Testis (tissue), 2 donors: ENCODE measurements at regions not wholly inside any gene's neighbourhood (a gene's known extent, or its start where the extent isn't known, plus 50 kb on each side); places are given as distances from the start of the nearest gene placed in this dataset.

Source experiments
- DNase-seq: peaks from one replicate; pipeline ENCODE4 v3.0.0-alpha.2; 2019
- H3K27ac ChIP-seq, 2 donors: fragments of 200-600 bp; sonication (generic); one replicate each; pipeline ENCODE4 v1.5.1; 2019
- H3K27me3 ChIP-seq: fragments of 200-600 bp; sonication (generic); one replicate; pipeline ENCODE4 v1.5.1; 2019
- H3K36me3 ChIP-seq: fragments of 200-600 bp; sonication (generic); one replicate; pipeline ENCODE4 v1.5.1; 2017; ENCODE audit warnings: low read depth; ENCODE audit errors: missing control alignments
- H3K4me1 ChIP-seq: fragments of 200-600 bp; sonication (generic); one replicate; pipeline ENCODE4 v1.5.1; 2019
- H3K4me3 ChIP-seq, 2 donors: fragments of 200-600 bp; sonication (generic); one replicate each; pipeline ENCODE4 v1.5.1; 2017 to 2019
- H3K9me3 ChIP-seq: fragments of 200-600 bp; sonication (generic); one replicate; pipeline ENCODE4 v1.5.1; 2017
- CTCF ChIP-seq, 3 experiments: fragments of 450-650 bp in 2 of 3; fragments of 200-600 bp in 1 of 3; sonication (generic) in 1 of 3; IDR thresholded peaks; one replicate each; pipeline ENCODE4 v1.5.1; 2016 to 2019; ENCODE audit warnings: antibody characterized with exemption in 3 of 3, mild to moderate bottlenecking in 2 of 3, moderate library complexity in 1 of 3
- POLR2A ChIP-seq: fragments of 450-650 bp; IDR thresholded peaks from one replicate; pipeline ENCODE4 v1.6.1; 2017; ENCODE audit warnings: antibody characterized with exemption, mild to moderate bottlenecking, moderate library complexity
- WGBS, 2 donors: methylation state at CpG; one replicate each; pipeline ENCODE4 v1.1.5; 2018; 5-methylcytosine and 5-hydroxymethylcytosine counted together
- intact Hi-C: fragments of 100-400 bp; cut with DNase I; formaldehyde crosslinking; loops from one replicate; pipeline ENCODE4 v1.15.1; 2023; ENCODE audit warnings: low total_unique reads

- no peak for TF ChIP-seq CTCF (IDR thresholded peaks at IDR 0.05)
- TF ChIP-seq POLR2A, result no peak
- no peaks in the 10 kb centered on the region for H3K9me3 ChIP-seq
Observed at GRCh38 chr10:124273141-124273540, 145.6 kb downstream of the OAT start.

DNA sequence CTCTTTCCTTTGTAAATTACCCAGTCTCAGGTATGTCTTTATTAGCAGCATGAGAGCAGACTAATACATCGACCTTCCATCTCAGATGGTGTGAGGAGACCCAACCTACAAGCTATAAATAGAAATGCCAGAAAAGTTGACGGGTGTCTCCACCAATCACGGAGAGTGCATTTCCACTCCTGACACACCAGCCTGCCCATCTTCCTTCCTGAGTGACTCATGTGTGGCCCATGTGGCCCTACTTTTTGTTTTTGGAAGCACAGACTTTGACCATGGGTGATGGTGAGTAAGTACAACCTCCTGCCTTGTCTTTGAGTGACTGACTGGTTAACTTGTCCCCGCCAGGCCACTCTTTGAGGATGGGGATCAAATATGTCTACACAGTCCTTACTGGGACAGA is 147.0 kb downstream of the OAT start:
- no peaks in the 10 kb centered on the region for H3K9me3 ChIP-seq
- H3K36me3 ChIP-seq, result no peaks in the 10 kb centered on the region
- WGBS, 2 donors, result 88 to 98% methylated on average over 4 of the region's 4 CpGs
- H3K27ac ChIP-seq, result no peak overlapping the region
- no peaks in the 10 kb centered on the region for H3K27me3 ChIP-seq
- TF ChIP-seq CTCF (IDR thresholded peaks at IDR 0.05), result no peak
- TF ChIP-seq POLR2A, result no peak
- DNase-seq, result no peak
- H3K4me3 ChIP-seq, result no peak overlapping the region
- no peaks in the 10 kb centered on the region for H3K4me1 ChIP-seq
- intact Hi-C loops, result no loop called here

More at GRCh38 chr10:124273141-124273540, 145.6 kb downstream of the OAT start:
- Histone ChIP-seq H3K36me3 (no peaks in the 10 kb centered on the region), H3K4me1 (no peaks in the 10 kb centered on the region), H3K27me3 (no peaks in the 10 kb centered on the region), H3K27ac (no peak overlapping the region), H3K4me3 (no peak overlapping the region)
- 53 to 61% methylated on average over 1 of the region's 1 CpG for WGBS, 2 donors
- no peak for DNase-seq
- intact Hi-C loops, result no loop called here

DNA sequence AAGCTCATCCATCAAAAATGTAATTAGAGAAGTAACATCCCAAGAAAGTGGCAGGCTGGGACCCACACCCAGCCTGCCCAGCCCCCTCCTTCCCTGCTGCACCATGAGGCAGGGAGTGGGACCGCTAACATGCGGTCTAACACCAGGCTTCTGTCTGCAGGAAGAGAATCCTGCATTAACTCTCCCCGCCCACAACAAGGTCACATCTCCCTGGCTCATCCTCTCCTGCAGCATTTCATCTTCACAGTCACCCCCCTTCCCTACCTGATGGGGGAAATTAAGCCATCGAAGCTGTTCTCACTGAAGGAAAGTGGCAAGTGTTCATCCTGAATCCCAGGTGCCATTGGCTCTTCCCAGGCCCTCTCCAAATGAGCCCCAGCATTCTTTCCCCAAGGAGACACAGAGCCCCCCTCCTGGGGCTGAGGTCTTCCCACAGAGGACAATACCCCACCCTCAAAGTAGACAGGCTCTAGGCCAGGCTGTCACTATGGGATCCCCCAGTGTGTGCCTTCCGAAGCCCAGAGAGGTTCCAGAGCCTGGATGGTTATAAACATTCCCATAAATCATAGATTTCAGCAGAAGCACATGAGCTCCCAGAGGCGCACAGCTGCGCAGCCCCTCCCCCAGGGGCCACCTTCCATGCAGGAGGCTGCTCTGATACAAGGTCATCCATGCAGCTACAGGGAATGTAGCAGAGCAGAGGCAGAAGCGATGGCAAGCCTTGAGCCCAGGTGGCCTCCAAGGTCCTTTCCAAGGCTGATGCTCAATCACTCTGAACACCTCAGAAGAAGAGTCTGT is 148.0 kb downstream of the OAT start:
- Histone ChIP-seq H3K27me3 (no peaks in the 10 kb centered on the region), H3K9me3 (no peaks in the 10 kb centered on the region), H3K27ac (no peak overlapping the region), H3K4me3 (no peak overlapping the region), H3K4me1 (no peaks in the 10 kb centered on the region), H3K36me3 (no peaks in the 10 kb centered on the region)
- no peak for TF ChIP-seq CTCF (IDR thresholded peaks at IDR 0.05)
- TF ChIP-seq POLR2A, result no peak
- intact Hi-C loops, result no loop called here
- no peak for DNase-seq
- 73 to 76% methylated on average over 7 to 8 of the region's 8 CpGs for WGBS, 2 donors

DNA sequence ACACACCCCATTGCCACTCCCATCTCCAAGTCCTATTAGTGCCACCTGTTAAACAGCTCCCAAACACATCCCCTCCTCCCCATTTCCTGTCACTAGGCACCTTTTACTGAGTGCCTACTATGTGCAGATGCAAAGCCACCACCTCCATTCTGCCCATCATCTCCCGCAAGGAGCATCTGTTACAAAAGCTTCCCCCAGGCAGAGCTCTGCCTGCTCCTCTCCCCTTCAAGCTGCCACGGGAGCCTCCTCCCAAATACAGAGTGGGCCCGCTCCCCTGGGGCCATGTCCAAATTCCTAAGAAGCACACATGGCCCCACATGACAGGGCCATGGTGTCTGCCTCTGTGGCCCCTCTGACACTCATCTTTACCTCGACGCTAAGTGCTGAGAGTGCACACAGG is 149.7 kb downstream of the OAT start:
- Histone ChIP-seq H3K27me3 (no peaks in the 10 kb centered on the region), H3K4me1 (no peaks in the 10 kb centered on the region), H3K4me3 (no peak overlapping the region), H3K9me3 (no peaks in the 10 kb centered on the region), H3K27ac (no peak overlapping the region), H3K36me3 (no peaks in the 10 kb centered on the region)
- TF ChIP-seq CTCF (IDR thresholded peaks at IDR 0.05), result no peak
- TF ChIP-seq POLR2A, result no peak
- DNase-seq, result no peak
- intact Hi-C loops, result no loop called here
- WGBS, 2 donors, result 82 to 93% methylated on average over 5 of the region's 5 CpGs
